Hepatocyte (in vitro differentiated cells): ENCODE measurements at regions not wholly inside any gene's neighbourhood (a gene's known extent, or its start where the extent isn't known, plus 50 kb on each side); places are given as distances from the start of the nearest gene placed in this dataset.

ENCODE experiments used
- DNase-seq: peaks from one replicate; pipeline ENCODE4 v3.0.0-alpha.2; 2016; ENCODE audit warnings: low spot score
- H2AFZ ChIP-seq: fragments of 200-600 bp; sonication (generic); 2 replicates; pipeline ENCODE4 v1.6.0; 2016; ENCODE audit warnings: antibody characterized with exemption, mild to moderate bottlenecking
- H3K27ac ChIP-seq: fragments of 200-600 bp; sonication (generic); 2 replicates; pipeline ENCODE4 v1.5.1; 2016; ENCODE audit warnings: mild to moderate bottlenecking
- H3K27me3 ChIP-seq: fragments of 200-600 bp; sonication (generic); 2 replicates; pipeline ENCODE4 v1.6.1; 2016
- H3K36me3 ChIP-seq: fragments of 200-600 bp; sonication (generic); replicated peaks from 2 replicates; pipeline ENCODE4 v1.5.1; 2016; ENCODE audit warnings: low read depth; ENCODE audit not compliant: insufficient read depth
- H3K4me1 ChIP-seq: fragments of 200-600 bp; sonication (generic); 2 replicates; pipeline ENCODE4 v1.5.1; 2016; ENCODE audit warnings: mild to moderate bottlenecking, moderate library complexity; ENCODE audit not compliant: insufficient read depth
- H3K4me2 ChIP-seq: fragments of 200-600 bp; sonication (generic); 2 replicates; pipeline ENCODE4 v1.6.0; 2016
- H3K4me3 ChIP-seq: fragments of 200-600 bp; sonication (generic); 2 replicates; pipeline ENCODE4 v1.5.1; 2016; ENCODE audit warnings: mild to moderate bottlenecking
- H3K79me2 ChIP-seq: fragments of 200-600 bp; sonication (generic); 2 replicates; pipeline ENCODE4 v1.6.0; 2017; ENCODE audit warnings: mild to moderate bottlenecking
- H3K9me2 ChIP-seq: fragments of 200-600 bp; sonication (generic); replicated peaks from 2 replicates; pipeline ENCODE4 v1.6.0; 2017; ENCODE audit warnings: mild to moderate bottlenecking; ENCODE audit not compliant: insufficient read depth
- H3K9me3 ChIP-seq: fragments of 200-600 bp; sonication (generic); 2 replicates; pipeline ENCODE4 v1.5.1; 2016; ENCODE audit warnings: low read depth, mild to moderate bottlenecking
- H4K20me1 ChIP-seq: fragments of 200-600 bp; sonication (generic); 2 replicates; pipeline ENCODE4 v1.6.0; 2016; ENCODE audit warnings: mild to moderate bottlenecking; ENCODE audit not compliant: insufficient read depth, poor library complexity, severe bottlenecking
- EZH2 ChIP-seq: fragments of 200-600 bp; sonication (generic); IDR thresholded peaks from 2 replicates; pipeline ENCODE4 v1.6.1; 2016; ENCODE audit warnings: antibody characterized with exemption, mild to moderate bottlenecking, borderline replicate concordance
- EZH2phosphoT487 ChIP-seq: fragments of 200-600 bp; sonication (generic); IDR thresholded peaks from one replicate; pipeline ENCODE4 v1.6.1; 2018; ENCODE audit warnings: antibody characterized with exemption, mild to moderate bottlenecking, low read depth, moderate library complexity; ENCODE audit not compliant: unreplicated experiment, severe bottlenecking
- whole genome bisulfite sequencing: methylation state at CpG from one replicate; pipeline ENCODE4 v1.1.6; 2016; ENCODE audit warnings: low lambda C conversion rate; ENCODE audit errors: missing lambda C conversion rate; 5-methylcytosine and 5-hydroxymethylcytosine counted together
- TF ChIP-seq, protein P1 (sequence below): fragments of 200-600 bp; sonication (generic); IDR thresholded peaks from 2 replicates; pipeline ENCODE4 v1.5.1; 2016; ENCODE audit warnings: antibody characterized with exemption, mild to moderate bottlenecking; ENCODE audit not compliant: poor library complexity

DNA sequence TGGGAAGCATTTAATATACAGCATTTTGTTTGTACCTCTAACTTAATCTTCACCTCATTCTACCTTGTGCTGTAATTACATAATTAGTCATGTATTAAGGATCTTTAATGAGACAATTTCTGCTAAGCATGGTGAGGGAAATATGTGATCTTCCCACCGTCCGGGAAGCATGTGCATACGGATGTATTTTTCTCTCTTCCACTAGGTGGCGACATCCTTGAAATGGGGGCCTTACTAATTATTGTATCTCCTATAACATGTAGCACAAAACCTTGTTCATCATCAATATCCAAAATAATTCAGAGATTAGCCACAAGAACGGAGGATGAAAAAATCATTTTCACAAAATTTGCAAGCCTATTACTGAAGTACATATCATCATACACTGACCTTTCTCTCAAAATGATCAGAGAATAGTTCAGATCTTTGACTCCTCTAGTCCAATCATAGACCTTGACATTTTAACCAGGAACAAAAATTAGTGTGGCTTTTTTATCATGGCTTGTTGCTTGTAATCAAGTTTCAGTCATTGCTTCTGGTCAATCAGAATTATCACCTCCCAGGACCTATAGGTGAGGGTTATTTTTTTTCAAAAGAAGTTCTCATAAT is 148.9 kb upstream of the GBE1 start:
- Histone ChIP-seq H3K36me3 (no peaks in the 10 kb centered on the region), H3K79me2 (no peaks in the 10 kb centered on the region), H3K9me2 (no peaks in the 10 kb centered on the region), H3K4me2 (no peak overlapping the region), H4K20me1 (no peaks in the 10 kb centered on the region), H3K27ac (no peak overlapping the region), H2AFZ (no peak overlapping the region), H3K27me3 (no peaks in the 10 kb centered on the region), H3K9me3 (no peaks in the 10 kb centered on the region), H3K4me3 (no peak overlapping the region), H3K4me1 (no peaks in the 10 kb centered on the region)
- DNase-seq = peak; percentile 58
- TF ChIP-seq EZH2 = no peak
- TF ChIP-seq, protein P1, sequence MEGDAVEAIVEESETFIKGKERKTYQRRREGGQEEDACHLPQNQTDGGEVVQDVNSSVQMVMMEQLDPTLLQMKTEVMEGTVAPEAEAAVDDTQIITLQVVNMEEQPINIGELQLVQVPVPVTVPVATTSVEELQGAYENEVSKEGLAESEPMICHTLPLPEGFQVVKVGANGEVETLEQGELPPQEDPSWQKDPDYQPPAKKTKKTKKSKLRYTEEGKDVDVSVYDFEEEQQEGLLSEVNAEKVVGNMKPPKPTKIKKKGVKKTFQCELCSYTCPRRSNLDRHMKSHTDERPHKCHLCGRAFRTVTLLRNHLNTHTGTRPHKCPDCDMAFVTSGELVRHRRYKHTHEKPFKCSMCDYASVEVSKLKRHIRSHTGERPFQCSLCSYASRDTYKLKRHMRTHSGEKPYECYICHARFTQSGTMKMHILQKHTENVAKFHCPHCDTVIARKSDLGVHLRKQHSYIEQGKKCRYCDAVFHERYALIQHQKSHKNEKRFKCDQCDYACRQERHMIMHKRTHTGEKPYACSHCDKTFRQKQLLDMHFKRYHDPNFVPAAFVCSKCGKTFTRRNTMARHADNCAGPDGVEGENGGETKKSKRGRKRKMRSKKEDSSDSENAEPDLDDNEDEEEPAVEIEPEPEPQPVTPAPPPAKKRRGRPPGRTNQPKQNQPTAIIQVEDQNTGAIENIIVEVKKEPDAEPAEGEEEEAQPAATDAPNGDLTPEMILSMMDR = peak; percentile 67
- WGBS = 12% methylated on average over 5 of the region's 5 CpGs

DNA sequence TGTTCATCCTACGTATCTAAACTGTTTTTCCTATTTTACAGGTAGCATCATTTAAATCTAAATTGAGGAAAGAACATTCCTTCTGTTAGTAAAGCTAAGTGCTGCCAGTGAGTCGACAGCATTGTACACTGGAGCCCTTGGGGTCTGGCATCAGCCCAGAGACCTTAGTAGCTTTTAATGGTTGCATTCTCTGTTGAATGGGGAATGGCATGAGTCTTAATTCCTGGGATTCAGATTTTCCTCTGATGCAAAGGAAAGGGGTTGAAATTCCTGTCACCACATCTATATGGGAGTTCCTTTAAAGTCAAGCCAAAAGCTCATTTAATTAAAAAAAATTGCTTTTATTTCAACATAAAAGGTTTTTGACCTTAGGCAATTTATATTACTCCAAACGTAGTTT is 148.4 kb upstream of the GBE1 start:
- no peak overlapping the region for H3K4me3 ChIP-seq
- no peaks in the 10 kb centered on the region for H4K20me1 ChIP-seq
- no peaks in the 10 kb centered on the region for H3K27me3 ChIP-seq
- H3K36me3 ChIP-seq = no peaks in the 10 kb centered on the region
- no peak for DNase-seq
- no peak overlapping the region for H3K4me2 ChIP-seq
- H2AFZ ChIP-seq = no peak overlapping the region
- no peak for TF ChIP-seq EZH2phosphoT487
- no peak for TF ChIP-seq EZH2
- H3K79me2 ChIP-seq = no peaks in the 10 kb centered on the region
- 69% methylated on average over 3 of the region's 3 CpGs for WGBS
- H3K4me1 ChIP-seq = no peaks in the 10 kb centered on the region
- H3K9me3 ChIP-seq = no peaks in the 10 kb centered on the region
- no peak overlapping the region for H3K27ac ChIP-seq
- no peaks in the 10 kb centered on the region for H3K9me2 ChIP-seq

DNA sequence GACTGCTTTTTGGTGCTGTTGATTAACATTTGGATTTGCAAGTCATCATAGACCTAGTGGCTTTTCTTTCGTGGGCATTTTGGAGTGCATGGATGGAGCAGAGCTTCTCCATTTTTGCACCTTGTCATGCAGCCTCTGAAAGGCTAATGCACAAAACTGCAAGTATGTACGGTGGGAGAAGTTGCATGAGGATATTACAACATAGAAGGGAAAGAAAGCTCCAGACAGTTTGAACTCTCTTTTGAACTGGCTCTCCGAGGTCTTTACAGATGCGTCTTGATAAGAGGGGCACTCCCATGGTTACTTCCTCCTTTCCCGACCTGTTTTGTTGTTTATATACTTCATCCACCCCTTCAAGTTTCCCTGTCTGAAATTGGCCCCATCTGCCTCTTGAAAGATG is 147.1 kb upstream of the GBE1 start:
- Histone ChIP-seq H3K27me3 (no peaks in the 10 kb centered on the region), H3K9me2 (no peaks in the 10 kb centered on the region), H3K36me3 (no peaks in the 10 kb centered on the region), H4K20me1 (no peaks in the 10 kb centered on the region), H3K27ac (no peak overlapping the region), H3K4me3 (no peak overlapping the region), H3K4me1 (no peaks in the 10 kb centered on the region), H3K9me3 (no peaks in the 10 kb centered on the region), H3K79me2 (no peaks in the 10 kb centered on the region), H3K4me2 (no peak overlapping the region), H2AFZ (no peak overlapping the region)
- TF ChIP-seq, protein P1 = no peak
- no peak for TF ChIP-seq EZH2
- no peak for TF ChIP-seq EZH2phosphoT487
- 74% methylated on average over 5 of the region's 5 CpGs for WGBS
- no peak for DNase-seq

DNA sequence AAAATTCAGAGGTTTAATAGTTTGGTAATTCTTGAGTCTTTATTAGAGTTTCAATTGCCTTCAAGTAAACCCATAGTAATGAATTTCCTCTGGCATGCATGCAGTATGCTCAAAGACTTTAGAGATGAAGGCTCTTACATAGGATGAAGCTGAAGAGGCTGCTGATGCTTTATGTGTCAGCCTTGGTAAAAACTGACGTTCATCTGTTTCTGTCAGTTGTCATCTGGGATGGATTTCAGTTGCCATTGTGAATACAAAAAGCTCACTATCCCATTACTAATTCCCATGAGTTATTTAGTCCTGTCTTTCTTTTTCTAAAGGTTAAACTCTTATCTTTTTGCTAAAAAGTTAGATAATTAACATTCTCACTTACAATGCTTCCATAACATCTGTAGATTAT is 136.9 kb upstream of the GBE1 start:
- H3K9me3 ChIP-seq = no peaks in the 10 kb centered on the region
- 76% methylated on average over 1 of the region's 1 CpG for WGBS
- no peaks in the 10 kb centered on the region for H3K79me2 ChIP-seq
- no peak for DNase-seq
- no peaks in the 10 kb centered on the region for H3K9me2 ChIP-seq
- H3K36me3 ChIP-seq = no peaks in the 10 kb centered on the region
- H3K27me3 ChIP-seq = no peaks in the 10 kb centered on the region
- H4K20me1 ChIP-seq = no peaks in the 10 kb centered on the region
- H3K4me3 ChIP-seq = no peak overlapping the region
- no peaks in the 10 kb centered on the region for H3K4me1 ChIP-seq
- TF ChIP-seq, protein P1 = no peak
- no peak for TF ChIP-seq EZH2phosphoT487
- TF ChIP-seq EZH2 = no peak
- no peak overlapping the region for H2AFZ ChIP-seq
- no peak overlapping the region for H3K27ac ChIP-seq
- H3K4me2 ChIP-seq = no peak overlapping the region
